Mammary epithelial cell (primary cell): ENCODE measurements at regions not wholly inside any gene's neighbourhood (a gene's known extent, or its start where the extent isn't known, plus 50 kb on each side); places are given as distances from the start of the nearest gene placed in this dataset.

Experiments used
- CTCF ChIP-seq, 2 donors: IDR thresholded peaks in 1 of 2; conservative IDR thresholded peaks in 1 of 2; 2 replicates each; pipeline ENCODE4 v1.5.1; 2011 to 2012; ENCODE audit warnings: inconsistent platforms in 2 of 2, low read length in 2 of 2, mild to moderate bottlenecking in 2 of 2, control low read depth in 1 of 2, low read depth in 1 of 2; ENCODE audit not compliant: insufficient read depth in 1 of 2; ENCODE audit errors: extremely low read depth in 1 of 2
- EZH2 ChIP-seq: IDR thresholded peaks from 2 replicates; pipeline ENCODE4 v1.6.1; 2012; ENCODE audit warnings: low read length, inconsistent platforms, borderline replicate concordance

- no peak for TF ChIP-seq CTCF (conservative IDR thresholded peaks at IDR 0.05 in 1 of 2, IDR thresholded peaks at IDR 0.05 in 1 of 2; ENCODE audit: extremely low read depth in 1 of 2, insufficient read depth in 1 of 2, low read depth in 1 of 2, low read length in 2 of 2)
- no peak for TF ChIP-seq EZH2
Observed at GRCh38 chr7:128164955-128165670, 76.0 kb upstream of the LEP start.
